ENCODE measurements at regions not wholly inside any gene's neighbourhood (a gene's known extent, or its start where the extent isn't known, plus 50 kb on each side); places are given as distances from the start of the nearest gene placed in this dataset.

- TF ChIP-seq, protein P1, sequence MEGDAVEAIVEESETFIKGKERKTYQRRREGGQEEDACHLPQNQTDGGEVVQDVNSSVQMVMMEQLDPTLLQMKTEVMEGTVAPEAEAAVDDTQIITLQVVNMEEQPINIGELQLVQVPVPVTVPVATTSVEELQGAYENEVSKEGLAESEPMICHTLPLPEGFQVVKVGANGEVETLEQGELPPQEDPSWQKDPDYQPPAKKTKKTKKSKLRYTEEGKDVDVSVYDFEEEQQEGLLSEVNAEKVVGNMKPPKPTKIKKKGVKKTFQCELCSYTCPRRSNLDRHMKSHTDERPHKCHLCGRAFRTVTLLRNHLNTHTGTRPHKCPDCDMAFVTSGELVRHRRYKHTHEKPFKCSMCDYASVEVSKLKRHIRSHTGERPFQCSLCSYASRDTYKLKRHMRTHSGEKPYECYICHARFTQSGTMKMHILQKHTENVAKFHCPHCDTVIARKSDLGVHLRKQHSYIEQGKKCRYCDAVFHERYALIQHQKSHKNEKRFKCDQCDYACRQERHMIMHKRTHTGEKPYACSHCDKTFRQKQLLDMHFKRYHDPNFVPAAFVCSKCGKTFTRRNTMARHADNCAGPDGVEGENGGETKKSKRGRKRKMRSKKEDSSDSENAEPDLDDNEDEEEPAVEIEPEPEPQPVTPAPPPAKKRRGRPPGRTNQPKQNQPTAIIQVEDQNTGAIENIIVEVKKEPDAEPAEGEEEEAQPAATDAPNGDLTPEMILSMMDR (IDR thresholded peaks at IDR 0.05) = no peak
- no peak for TF ChIP-seq POLR2A (IDR thresholded peaks at IDR 0.05)
- TF ChIP-seq POLR2AphosphoS5 (IDR thresholded peaks at IDR 0.05) = no peak
- no peak for TF ChIP-seq EP300 (IDR thresholded peaks at IDR 0.05)
Observed at GRCh38 chr7:18402488-18403183, 92.9 kb upstream of the HDAC9 start.
